Fibroblast of lung (primary cell): ENCODE measurements at regions not wholly inside any gene's neighbourhood (a gene's known extent, or its start where the extent isn't known, plus 50 kb on each side); places are given as distances from the start of the nearest gene placed in this dataset.

ENCODE experiments used
- DNase-seq, 2 donors: peaks; one replicate each; pipeline versions ENCODE4 v3.0.0 to v3.0.0-alpha.2; 2010; ENCODE audit warnings: low read depth in 2 of 2
- H2AFZ ChIP-seq: 2 replicates; pipeline ENCODE4 v1.5.1; 2012; ENCODE audit warnings: low read length, control low read depth, inconsistent platforms
- H3K27ac ChIP-seq: 2 replicates; pipeline ENCODE4 v1.5.1; 2011; ENCODE audit warnings: low read length, control low read depth; ENCODE audit not compliant: insufficient read depth
- H3K27me3 ChIP-seq: 2 replicates; pipeline ENCODE4 v1.5.1; 2011; ENCODE audit warnings: mild to moderate bottlenecking, low read length; ENCODE audit not compliant: control insufficient read depth, insufficient read depth
- H3K36me3 ChIP-seq: 2 replicates; pipeline ENCODE4 v1.5.1; 2011; ENCODE audit warnings: low read length; ENCODE audit not compliant: control insufficient read depth, insufficient read depth
- H3K4me1 ChIP-seq: 2 replicates; pipeline ENCODE4 v1.5.1; 2011; ENCODE audit warnings: low read length; ENCODE audit not compliant: control insufficient read depth, insufficient read depth; ENCODE audit errors: extremely low read depth
- H3K4me2 ChIP-seq: 2 replicates; pipeline ENCODE4 v1.5.1; 2011; ENCODE audit warnings: low read length, control low read depth; ENCODE audit not compliant: insufficient read depth; ENCODE audit errors: extremely low read depth
- H3K4me3 ChIP-seq, 4 experiments: fragments of 200-600 bp in 1 of 4; sonication (generic) in 1 of 4; replicated peaks in 1 of 4; 2 replicates each; pipeline ENCODE4 v1.5.1; 2011 to 2016; ENCODE audit warnings: low read length in 4 of 4, low read depth in 3 of 4, mild to moderate bottlenecking in 3 of 4, control low read depth in 2 of 4, inconsistent platforms in 1 of 4, mixed read lengths in 1 of 4; ENCODE audit not compliant: insufficient read depth in 1 of 4; ENCODE audit errors: control extremely low read depth in 1 of 4
- H3K79me2 ChIP-seq: 2 replicates; pipeline ENCODE4 v1.5.1; 2012; ENCODE audit warnings: mild to moderate bottlenecking, low read length, inconsistent platforms; ENCODE audit not compliant: control insufficient read depth, insufficient read depth
- H3K9ac ChIP-seq: 2 replicates; pipeline ENCODE4 v1.5.1; 2011; ENCODE audit warnings: mild to moderate bottlenecking, low read length, control low read depth; ENCODE audit not compliant: insufficient read depth
- H3K9me3 ChIP-seq: 2 replicates; pipeline ENCODE4 v1.5.1; 2012; ENCODE audit warnings: low read depth, low read length; ENCODE audit not compliant: control insufficient read depth, insufficient read depth
- H4K20me1 ChIP-seq: 2 replicates; pipeline ENCODE4 v1.5.1; 2011; ENCODE audit warnings: low read length; ENCODE audit not compliant: control insufficient read depth, insufficient read depth; ENCODE audit errors: extremely low read depth
- CTCF ChIP-seq, 2 donors: IDR thresholded peaks in 1 of 2; conservative IDR thresholded peaks in 1 of 2; 1 replicate in 1 of 2; 2 replicates in 1 of 2; pipeline ENCODE4 v1.5.1; 2011 to 2012; ENCODE audit warnings: low read length in 2 of 2, control low read depth in 1 of 2, inconsistent platforms in 1 of 2, low read depth in 1 of 2, mild to moderate bottlenecking in 1 of 2
- EZH2 ChIP-seq: IDR thresholded peaks from 2 replicates; pipeline ENCODE4 v1.5.1; 2012; ENCODE audit warnings: low read length, control low read depth, mild to moderate bottlenecking; ENCODE audit errors: missing control alignments

- no peaks in the 10 kb centered on the region for H3K36me3 ChIP-seq
- peak in 1 of 2 donors; percentile 69 for DNase-seq
- no peak for TF ChIP-seq CTCF (conservative IDR thresholded peaks at IDR 0.05 in 1 of 2, IDR thresholded peaks at IDR 0.05 in 1 of 2; ENCODE audit: low read depth in 1 of 2, low read length in 2 of 2)
- no peak for TF ChIP-seq EZH2
- H3K79me2 ChIP-seq, result no peaks in the 10 kb centered on the region
- H3K4me1 ChIP-seq, result no peaks in the 10 kb centered on the region
- H3K4me2 ChIP-seq, result no peak overlapping the region
- no peaks in the 10 kb centered on the region for H4K20me1 ChIP-seq
- no peaks in the 10 kb centered on the region for H3K9me3 ChIP-seq
- no peak overlapping the region for H2AFZ ChIP-seq
- H3K9ac ChIP-seq, result no peak overlapping the region
- H3K27me3 ChIP-seq, result no peaks in the 10 kb centered on the region
- H3K27ac ChIP-seq, result no peak overlapping the region
- H3K4me3 ChIP-seq, result no peak overlapping the region
Observed at GRCh38 chr15:38696109-38696727, 131.6 kb upstream of the RASGRP1 start.

GRCh38 chr15:38696790-38697495, 132.3 kb upstream of the RASGRP1 start:
- no peaks in the 10 kb centered on the region for H3K9me3 ChIP-seq
- H3K79me2 ChIP-seq, result no peaks in the 10 kb centered on the region
- TF ChIP-seq CTCF (conservative IDR thresholded peaks at IDR 0.05 in 1 of 2, IDR thresholded peaks at IDR 0.05 in 1 of 2; ENCODE audit: low read depth in 1 of 2, low read length in 2 of 2) (no peak), EZH2 (no peak)
- no peak overlapping the region for H3K27ac ChIP-seq
- H4K20me1 ChIP-seq, result no peaks in the 10 kb centered on the region
- no peaks in the 10 kb centered on the region for H3K4me1 ChIP-seq
- no peak overlapping the region for H3K4me2 ChIP-seq
- no peaks in the 10 kb centered on the region for H3K36me3 ChIP-seq
- H3K4me3 ChIP-seq, result no peak overlapping the region
- H3K9ac ChIP-seq, result no peak overlapping the region
- H2AFZ ChIP-seq, result no peak overlapping the region
- H3K27me3 ChIP-seq, result no peaks in the 10 kb centered on the region
- no peak for DNase-seq

GRCh38 chr15:38698254-38698653, 133.6 kb upstream of the RASGRP1 start:
- no peak overlapping the region for H3K4me2 ChIP-seq
- no peak overlapping the region for H3K27ac ChIP-seq
- no peaks in the 10 kb centered on the region for H3K27me3 ChIP-seq
- H2AFZ ChIP-seq, result no peak overlapping the region
- H3K36me3 ChIP-seq, result no peaks in the 10 kb centered on the region
- H3K4me3 ChIP-seq, result no peak overlapping the region
- no peaks in the 10 kb centered on the region for H3K4me1 ChIP-seq
- H3K9ac ChIP-seq, result no peak overlapping the region
- DNase-seq, result no peak
- TF ChIP-seq CTCF (conservative IDR thresholded peaks at IDR 0.05 in 1 of 2, IDR thresholded peaks at IDR 0.05 in 1 of 2; ENCODE audit: low read depth in 1 of 2, low read length in 2 of 2) (no peak), EZH2 (no peak)
- no peaks in the 10 kb centered on the region for H3K79me2 ChIP-seq
- H4K20me1 ChIP-seq, result no peaks in the 10 kb centered on the region
- no peaks in the 10 kb centered on the region for H3K9me3 ChIP-seq
